SK-N-SH treated with all-trans-retinoic acid at 6 μM for 48 hours (cell line): ENCODE measurements at regions not wholly inside any gene's neighbourhood (a gene's known extent, or its start where the extent isn't known, plus 50 kb on each side); places are given as distances from the start of the nearest gene placed in this dataset.

Experiments used
- ARNTL ChIP-seq: fragments of 450-650 bp; formaldehyde crosslinking; IDR thresholded peaks from 2 replicates; pipeline ENCODE4 v1.5.0; 2020; ENCODE audit warnings: low read depth, mild to moderate bottlenecking, moderate library complexity, borderline replicate concordance
- PATZ1 ChIP-seq: fragments of 250-450 bp; sonication (Bioruptor Pico); IDR thresholded peaks from 2 replicates; pipeline ENCODE4 v1.8.0; 2020; ENCODE audit warnings: mild to moderate bottlenecking, moderate library complexity, borderline replicate concordance
- RARB ChIP-seq: fragments of 250-450 bp; sonication (Bioruptor Pico); IDR thresholded peaks from 2 replicates; pipeline ENCODE4 v1.8.0; 2021; ENCODE audit warnings: mild to moderate bottlenecking, moderate library complexity
- ZFP30 ChIP-seq: fragments of 450-650 bp; formaldehyde crosslinking; IDR thresholded peaks from 2 replicates; pipeline ENCODE4 v1.5.0; 2022; ENCODE audit warnings: mild to moderate bottlenecking, moderate library complexity

GRCh38 chr15:36517758-36518157 is 61.7 kb upstream of the CDIN1 start:
- no peak for TF ChIP-seq ARNTL (CRISPR knock-in tag)
- no peak for TF ChIP-seq PATZ1 (CRISPR knock-in tag)
- TF ChIP-seq ZFP30 (CRISPR knock-in tag), result no peak
- no peak for TF ChIP-seq RARB
